ENCODE measurements at regions not wholly inside any gene's neighbourhood (a gene's known extent, or its start where the extent isn't known, plus 50 kb on each side); places are given as distances from the start of the nearest gene placed in this dataset.

GRCh38 chr3:25151903-25152295 is 276.2 kb upstream of the RARB start:
- no peak overlapping the region for H3K4me3 ChIP-seq (ENCODE audit: low read length)
- TF ChIP-seq CTCF (conservative IDR thresholded peaks at IDR 0.05; ENCODE audit: low read length), result no peak

GRCh38 chr3:25153136-25153535 is 274.9 kb upstream of the RARB start:
- DNase-seq (ENCODE audit: low read depth), result no peak
- TF ChIP-seq CTCF (conservative IDR thresholded peaks at IDR 0.05; ENCODE audit: low read length), result no peak
- no peak overlapping the region for H3K4me3 ChIP-seq (ENCODE audit: low read length)

More at GRCh38 chr3:25151903-25152295, 276.2 kb upstream of the RARB start:
- no peak for DNase-seq (ENCODE audit: low read depth)

GRCh38 chr3:25153561-25153960 is 274.5 kb upstream of the RARB start:
- DNase-seq (ENCODE audit: low read depth), result no peak
- H3K4me3 ChIP-seq (ENCODE audit: low read length), result no peak overlapping the region
- no peak for TF ChIP-seq CTCF (conservative IDR thresholded peaks at IDR 0.05; ENCODE audit: low read length)

- DNase-seq (ENCODE audit: low read depth), result peak; percentile 52
- H3K4me3 ChIP-seq (ENCODE audit: low read length), result no peak overlapping the region
Observed at GRCh38 chr3:25155652-25156471, 272.2 kb upstream of the RARB start.

GRCh38 chr3:25156626-25157025 is 271.4 kb upstream of the RARB start:
- H3K4me3 ChIP-seq (ENCODE audit: low read length), result no peak overlapping the region
- TF ChIP-seq CTCF (conservative IDR thresholded peaks at IDR 0.05; ENCODE audit: low read length), result no peak
- peak; percentile 74 for DNase-seq (ENCODE audit: low read depth)

More at GRCh38 chr3:25155652-25156471, 272.2 kb upstream of the RARB start:
- TF ChIP-seq CTCF (conservative IDR thresholded peaks at IDR 0.05; ENCODE audit: low read length), result no peak

- H3K4me3 ChIP-seq (ENCODE audit: low read length), result no peak overlapping the region
- no peak for TF ChIP-seq CTCF (conservative IDR thresholded peaks at IDR 0.05; ENCODE audit: low read length)
- no peak for DNase-seq (ENCODE audit: low read depth)
Observed at GRCh38 chr3:25165306-25165705, 262.8 kb upstream of the RARB start.

- H3K4me3 ChIP-seq (ENCODE audit: low read length), result no peak overlapping the region
- no peak for TF ChIP-seq CTCF (conservative IDR thresholded peaks at IDR 0.05; ENCODE audit: low read length)
Observed at GRCh38 chr3:25166016-25166415, 262.0 kb upstream of the RARB start.

More at GRCh38 chr3:25166016-25166415, 262.0 kb upstream of the RARB start:
- no peak for DNase-seq (ENCODE audit: low read depth)

Measured in AG10803 (cell line).